ENCODE measurements at regions not wholly inside any gene's neighbourhood (a gene's known extent, or its start where the extent isn't known, plus 50 kb on each side); places are given as distances from the start of the nearest gene placed in this dataset.

DNA sequence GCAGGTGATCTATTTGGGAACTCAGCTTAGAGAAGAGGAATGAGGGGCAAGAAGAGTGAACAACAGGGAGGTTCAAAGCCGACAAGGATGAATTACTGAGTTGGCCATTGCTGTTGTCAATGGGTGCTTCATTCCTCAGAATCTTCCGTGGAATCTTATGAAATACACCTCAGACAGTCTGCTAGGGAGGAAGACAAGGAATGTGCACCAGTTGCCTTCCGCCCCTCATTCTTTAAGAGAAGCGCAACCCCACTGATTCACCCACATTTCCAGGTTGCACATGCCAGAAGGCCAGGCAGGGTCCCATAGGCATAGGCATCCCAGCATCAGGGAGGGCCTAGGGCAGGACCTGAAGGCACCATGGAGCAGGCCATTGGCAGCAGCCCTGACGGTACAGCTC, 127.5 kb upstream of the TNFAIP3 start:
- H3K4me3 Mint-ChIP-seq, result no peak overlapping the region
- H3K27ac Mint-ChIP-seq, result no peak overlapping the region
- DNase-seq (ENCODE audit: low spot score), result no peak
- no peaks in the 10 kb centered on the region for H3K36me3 Mint-ChIP-seq (ENCODE audit: low read depth)
- intact Hi-C loops (cut with micrococcal nuclease), result no loop called here
- H3K9me3 Mint-ChIP-seq, result no peaks in the 10 kb centered on the region
- H3K27me3 Mint-ChIP-seq (ENCODE audit: insufficient read depth), result peaks cover 6% of the 10 kb centered on the region
- peaks cover 44% of the 10 kb centered on the region for H3K4me1 Mint-ChIP-seq (ENCODE audit: low read depth)

DNA sequence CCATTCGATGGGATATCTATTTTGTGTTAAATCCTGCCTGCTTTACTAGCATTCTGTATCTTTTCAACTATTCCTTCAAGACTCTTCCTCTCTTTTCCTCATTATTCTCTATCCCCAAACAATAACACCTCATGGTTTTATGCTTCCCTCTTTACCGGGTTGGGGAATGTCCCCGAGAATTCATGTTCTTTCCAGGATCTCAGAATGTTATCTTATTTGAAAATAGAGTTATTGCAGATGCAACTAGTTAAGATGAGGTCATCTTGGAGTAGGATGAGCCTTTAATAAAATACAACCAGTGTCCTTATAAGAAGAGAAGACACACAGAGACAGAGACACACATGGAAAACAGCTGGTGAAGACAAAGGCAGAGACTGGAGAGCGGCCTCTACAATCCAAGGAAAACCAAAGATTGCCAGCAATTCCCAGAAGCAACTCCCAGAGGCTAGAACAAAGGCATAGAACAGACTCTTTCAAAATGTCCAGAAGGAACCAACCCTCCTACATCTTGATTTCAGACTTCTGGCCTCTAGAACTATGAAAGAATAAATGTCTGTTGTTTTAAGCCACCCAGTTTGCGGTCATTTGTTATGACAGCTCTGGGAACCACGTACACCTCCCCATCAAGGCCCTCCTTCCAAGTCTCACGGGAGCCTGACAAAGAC, 126.8 kb upstream of the TNFAIP3 start:
- Mint-ChIP-seq H3K9me3 (no peaks in the 10 kb centered on the region), H3K36me3 (ENCODE audit: low read depth) (no peaks in the 10 kb centered on the region), H3K4me1 (ENCODE audit: low read depth) (peaks cover 44% of the 10 kb centered on the region), H3K27me3 (ENCODE audit: insufficient read depth) (peaks cover 6% of the 10 kb centered on the region), H3K4me3 (no peak overlapping the region), H3K27ac (no peak overlapping the region)
- no peak for DNase-seq (ENCODE audit: low spot score)
- intact Hi-C loops (cut with micrococcal nuclease), result no loop called here

- H3K4me3 Mint-ChIP-seq, result no peak overlapping the region
- H3K27me3 Mint-ChIP-seq (ENCODE audit: insufficient read depth), result peaks cover 8% of the 10 kb centered on the region
- intact Hi-C loops (cut with micrococcal nuclease), result no loop called here
- no peak for DNase-seq (ENCODE audit: low spot score)
- no peaks in the 10 kb centered on the region for H3K36me3 Mint-ChIP-seq (ENCODE audit: low read depth)
- peaks cover 44% of the 10 kb centered on the region for H3K4me1 Mint-ChIP-seq (ENCODE audit: low read depth)
- H3K9me3 Mint-ChIP-seq, result no peaks in the 10 kb centered on the region
- no peak overlapping the region for H3K27ac Mint-ChIP-seq
Observed at GRCh38 chr6:137740967-137741761, 125.9 kb upstream of the TNFAIP3 start.

- Mint-ChIP-seq H3K9me3 (no peaks in the 10 kb centered on the region), H3K27ac (no peak overlapping the region), H3K4me1 (ENCODE audit: low read depth) (peaks cover 30% of the 10 kb centered on the region), H3K27me3 (ENCODE audit: insufficient read depth) (peaks cover 11% of the 10 kb centered on the region), H3K4me3 (no peak overlapping the region), H3K36me3 (ENCODE audit: low read depth) (no peaks in the 10 kb centered on the region)
- intact Hi-C loops (cut with micrococcal nuclease), result no loop called here
- no peak for DNase-seq (ENCODE audit: low spot score)
Observed at GRCh38 chr6:137743493-137743892, 123.6 kb upstream of the TNFAIP3 start.

DNA sequence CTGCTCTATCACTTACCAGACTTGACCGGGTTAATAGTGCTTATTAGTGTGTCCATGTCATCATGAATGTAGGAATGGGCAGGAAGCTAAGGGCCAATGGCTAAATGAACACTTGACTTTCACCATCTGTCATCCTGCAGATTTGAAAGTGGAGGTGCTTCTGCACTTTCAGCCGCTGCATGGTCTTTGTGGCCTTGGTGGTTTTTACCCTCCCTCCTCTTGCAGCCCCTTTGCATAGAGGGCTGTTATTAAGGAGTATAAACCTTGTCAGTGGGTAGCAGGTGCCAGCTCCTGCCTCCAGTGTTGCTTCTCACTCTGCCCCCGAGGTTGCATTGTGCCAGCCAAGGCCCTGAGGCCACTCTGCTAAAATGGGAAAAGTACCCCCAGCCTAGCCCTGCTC, 122.2 kb upstream of the TNFAIP3 start:
- Mint-ChIP-seq H3K9me3 (no peaks in the 10 kb centered on the region), H3K4me3 (no peak overlapping the region)

DNA sequence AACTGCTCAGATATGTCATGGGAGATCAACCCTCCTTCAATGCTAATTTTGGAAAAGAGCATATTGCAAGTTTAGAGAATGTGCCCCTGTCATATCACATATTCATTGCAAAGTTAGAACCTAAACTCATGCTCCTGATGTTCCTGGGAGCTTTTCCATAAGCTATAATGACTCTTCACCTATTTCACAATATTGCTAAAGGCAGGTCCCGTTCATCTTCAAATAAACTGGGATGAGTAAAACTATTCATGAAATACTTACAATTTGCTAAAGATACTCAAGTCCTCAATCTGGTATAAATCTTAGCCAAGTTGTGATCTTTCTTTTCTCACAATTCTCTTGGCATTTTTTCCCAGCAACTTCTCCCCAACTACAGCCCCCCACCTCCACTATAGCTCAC, 121.7 kb upstream of the TNFAIP3 start:
- Mint-ChIP-seq H3K4me3 (no peak overlapping the region), H3K4me1 (ENCODE audit: low read depth) (peaks cover 32% of the 10 kb centered on the region), H3K9me3 (no peaks in the 10 kb centered on the region), H3K27me3 (ENCODE audit: insufficient read depth) (peaks cover 13% of the 10 kb centered on the region), H3K36me3 (ENCODE audit: low read depth) (no peaks in the 10 kb centered on the region), H3K27ac (no peak overlapping the region)
- no peak for DNase-seq (ENCODE audit: low spot score)
- intact Hi-C loops (cut with micrococcal nuclease), result no loop called here

More for the DNA sequence above, 122.2 kb upstream of the TNFAIP3 start:
- intact Hi-C loops (cut with micrococcal nuclease), result no loop called here
- Mint-ChIP-seq H3K36me3 (ENCODE audit: low read depth) (no peaks in the 10 kb centered on the region), H3K4me1 (ENCODE audit: low read depth) (peaks cover 29% of the 10 kb centered on the region), H3K27ac (no peak overlapping the region), H3K27me3 (ENCODE audit: insufficient read depth) (peaks cover 13% of the 10 kb centered on the region)
- no peak for DNase-seq (ENCODE audit: low spot score)

DNA sequence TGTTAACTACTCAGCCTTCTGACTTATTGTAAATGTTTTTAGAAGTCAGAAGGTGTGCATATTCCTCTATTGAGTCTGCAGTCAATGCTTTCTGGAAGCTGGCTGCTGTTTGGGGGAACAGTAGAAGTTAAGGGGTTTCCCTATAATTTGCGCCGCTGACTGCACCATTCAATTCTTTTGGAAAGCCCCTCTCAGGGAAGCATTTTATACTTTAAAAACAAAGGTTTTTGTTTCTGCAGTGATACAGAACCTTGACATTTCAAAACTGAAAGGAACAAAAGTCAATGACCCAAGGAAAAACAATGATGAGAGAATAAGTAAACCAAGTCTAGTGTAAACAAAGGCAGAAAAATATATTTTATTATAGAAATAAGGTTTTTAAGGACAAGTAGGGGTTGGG, 120.8 kb upstream of the TNFAIP3 start:
- DNase-seq (ENCODE audit: low spot score), result no peak
- Mint-ChIP-seq H3K9me3 (no peaks in the 10 kb centered on the region), H3K27me3 (ENCODE audit: insufficient read depth) (peaks cover 7% of the 10 kb centered on the region), H3K4me1 (ENCODE audit: low read depth) (peaks cover 27% of the 10 kb centered on the region), H3K36me3 (ENCODE audit: low read depth) (no peaks in the 10 kb centered on the region), H3K4me3 (no peak overlapping the region), H3K27ac (no peak overlapping the region)
- intact Hi-C loops (cut with micrococcal nuclease), result no loop called here

DNA sequence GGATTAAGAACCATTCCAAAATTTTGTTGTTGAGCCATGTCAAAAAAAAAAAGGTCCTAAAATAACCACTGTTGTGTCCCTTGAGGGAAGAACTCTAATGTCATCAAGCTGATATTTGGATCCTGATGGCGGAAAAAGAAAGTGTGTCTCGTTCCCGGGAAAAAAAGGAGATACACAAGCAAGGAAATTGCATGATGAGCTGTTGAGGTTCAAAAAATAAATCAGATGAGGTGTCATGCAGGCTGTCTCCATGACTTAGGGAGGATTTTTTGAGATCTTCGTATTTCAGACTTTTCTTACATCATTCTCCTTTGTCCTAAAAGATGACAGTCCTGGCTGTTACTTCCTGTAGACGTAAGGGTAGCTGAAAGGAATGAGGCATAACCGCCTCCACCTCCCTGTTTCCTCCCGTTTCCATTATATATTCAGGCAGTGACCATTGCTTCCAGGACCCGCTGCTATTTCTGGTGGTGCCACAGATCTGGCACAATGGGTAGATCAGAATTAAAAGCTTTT, 117.3 kb upstream of the TNFAIP3 start:
- H3K36me3 Mint-ChIP-seq (ENCODE audit: low read depth), result no peaks in the 10 kb centered on the region
- H3K4me3 Mint-ChIP-seq, result no peak overlapping the region
- intact Hi-C loops (cut with micrococcal nuclease), result no loop called here
- peaks cover 33% of the 10 kb centered on the region for H3K4me1 Mint-ChIP-seq (ENCODE audit: low read depth)
- no peak overlapping the region for H3K27ac Mint-ChIP-seq
- peaks cover 17% of the 10 kb centered on the region for H3K27me3 Mint-ChIP-seq (ENCODE audit: insufficient read depth)
- DNase-seq (ENCODE audit: low spot score), result no peak
- no peaks in the 10 kb centered on the region for H3K9me3 Mint-ChIP-seq

- DNase-seq (ENCODE audit: low spot score), result no peak
- Mint-ChIP-seq H3K27me3 (ENCODE audit: insufficient read depth) (peaks cover 17% of the 10 kb centered on the region), H3K36me3 (ENCODE audit: low read depth) (no peaks in the 10 kb centered on the region), H3K9me3 (no peaks in the 10 kb centered on the region), H3K27ac (no peak overlapping the region), H3K4me1 (ENCODE audit: low read depth) (peaks cover 38% of the 10 kb centered on the region), H3K4me3 (no peak overlapping the region)
- intact Hi-C loops (cut with micrococcal nuclease), result no loop called here
Observed at GRCh38 chr6:137750297-137750696, 116.8 kb upstream of the TNFAIP3 start.

DNA sequence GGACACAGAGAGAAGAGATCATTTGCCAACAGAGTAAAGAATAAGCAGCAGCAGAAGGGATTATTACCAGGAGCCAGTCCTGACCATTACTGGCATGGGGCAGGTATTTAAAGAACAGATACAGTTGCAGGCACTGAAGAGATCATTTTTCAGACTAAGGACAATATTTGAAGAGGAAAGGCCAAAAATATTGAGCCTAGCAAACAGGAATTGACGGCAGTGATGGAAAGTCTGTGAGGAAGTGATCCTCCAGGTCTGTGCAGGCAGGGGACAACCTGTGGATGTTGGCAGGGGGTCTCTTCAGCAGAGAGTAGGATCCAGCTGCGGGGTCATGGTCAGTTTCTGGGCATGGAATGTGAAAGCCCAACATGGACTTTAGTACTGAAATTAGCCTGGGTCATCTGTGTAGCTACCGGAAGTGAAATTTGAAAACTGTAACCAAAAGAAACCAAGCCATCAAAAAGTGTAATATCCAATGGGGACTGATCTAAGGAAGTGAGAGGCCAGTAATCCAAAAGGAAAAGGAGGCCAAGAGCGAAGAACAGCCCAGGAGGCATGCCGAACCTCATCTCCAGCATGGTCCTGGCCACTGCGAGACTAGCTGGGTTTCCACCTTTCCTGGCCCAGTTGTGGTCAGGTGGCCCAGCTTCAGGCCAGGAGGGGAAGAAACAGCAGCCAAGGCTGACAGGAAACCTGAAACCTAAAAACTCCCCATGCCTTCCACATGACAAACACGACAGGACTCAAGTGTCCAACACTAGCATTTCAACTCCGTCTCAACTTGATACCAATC, 115.1 kb upstream of the TNFAIP3 start:
- H3K36me3 Mint-ChIP-seq (ENCODE audit: low read depth), result peaks cover 5% of the 10 kb centered on the region
- no peak for DNase-seq (ENCODE audit: low spot score)
- intact Hi-C loops (cut with micrococcal nuclease), result no loop called here
- H3K27me3 Mint-ChIP-seq (ENCODE audit: insufficient read depth), result peaks cover 15% of the 10 kb centered on the region
- peaks cover 36% of the 10 kb centered on the region for H3K4me1 Mint-ChIP-seq (ENCODE audit: low read depth)
- no peak overlapping the region for H3K4me3 Mint-ChIP-seq
- no peak overlapping the region for H3K27ac Mint-ChIP-seq
- H3K9me3 Mint-ChIP-seq, result no peaks in the 10 kb centered on the region

DNA sequence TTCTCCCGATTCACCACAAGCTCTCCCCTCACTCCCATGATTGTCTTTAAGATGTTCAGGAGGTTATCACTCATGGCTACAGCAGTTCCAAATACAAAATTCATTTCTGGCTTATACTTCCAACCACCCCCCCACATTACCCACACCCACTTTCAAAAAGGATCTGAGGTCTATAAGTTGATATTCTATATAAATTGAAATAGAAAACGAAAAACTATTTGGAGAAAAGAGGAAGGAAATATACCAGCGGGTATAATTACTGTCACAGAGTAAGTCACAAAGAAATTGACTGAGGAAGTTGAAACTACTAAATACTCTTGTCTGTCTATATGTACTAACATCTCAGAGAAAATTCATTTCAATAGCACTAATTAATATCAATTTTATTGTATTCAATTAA, 112.7 kb upstream of the TNFAIP3 start:
- no peak overlapping the region for H3K4me3 Mint-ChIP-seq
- intact Hi-C loops (cut with micrococcal nuclease), result no loop called here
- no peak overlapping the region for H3K27ac Mint-ChIP-seq
- peaks cover 51% of the 10 kb centered on the region for H3K4me1 Mint-ChIP-seq (ENCODE audit: low read depth)
- H3K36me3 Mint-ChIP-seq (ENCODE audit: low read depth), result peaks cover 7% of the 10 kb centered on the region
- H3K9me3 Mint-ChIP-seq, result no peaks in the 10 kb centered on the region
- DNase-seq (ENCODE audit: low spot score), result no peak
- peaks cover 10% of the 10 kb centered on the region for H3K27me3 Mint-ChIP-seq (ENCODE audit: insufficient read depth)

DNA sequence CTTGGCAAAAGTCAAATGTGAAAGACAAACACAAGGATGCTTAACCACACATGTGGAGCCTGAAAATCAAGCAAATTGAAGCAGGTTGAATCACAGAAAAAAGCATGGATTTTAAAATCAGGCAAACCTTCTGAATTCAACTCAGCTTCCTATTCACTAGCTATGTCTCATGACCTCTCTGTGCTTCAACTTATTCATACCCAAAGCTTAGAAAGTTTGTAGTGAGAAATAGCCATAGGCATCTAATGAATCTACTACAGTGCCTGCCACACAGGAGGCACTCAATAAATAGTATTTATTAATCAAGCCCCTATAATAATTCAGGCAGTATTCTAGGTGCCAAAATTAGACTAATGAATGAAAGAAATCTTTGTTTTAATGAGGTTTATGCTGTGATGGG, 112.2 kb upstream of the TNFAIP3 start:
- no peak overlapping the region for H3K27ac Mint-ChIP-seq
- peaks cover 51% of the 10 kb centered on the region for H3K4me1 Mint-ChIP-seq (ENCODE audit: low read depth)
- no peaks in the 10 kb centered on the region for H3K9me3 Mint-ChIP-seq
- DNase-seq (ENCODE audit: low spot score), result no peak
- no peak overlapping the region for H3K4me3 Mint-ChIP-seq
- peaks cover 10% of the 10 kb centered on the region for H3K27me3 Mint-ChIP-seq (ENCODE audit: insufficient read depth)
- intact Hi-C loops (cut with micrococcal nuclease), result no loop called here
- peaks cover 7% of the 10 kb centered on the region for H3K36me3 Mint-ChIP-seq (ENCODE audit: low read depth)

DNA sequence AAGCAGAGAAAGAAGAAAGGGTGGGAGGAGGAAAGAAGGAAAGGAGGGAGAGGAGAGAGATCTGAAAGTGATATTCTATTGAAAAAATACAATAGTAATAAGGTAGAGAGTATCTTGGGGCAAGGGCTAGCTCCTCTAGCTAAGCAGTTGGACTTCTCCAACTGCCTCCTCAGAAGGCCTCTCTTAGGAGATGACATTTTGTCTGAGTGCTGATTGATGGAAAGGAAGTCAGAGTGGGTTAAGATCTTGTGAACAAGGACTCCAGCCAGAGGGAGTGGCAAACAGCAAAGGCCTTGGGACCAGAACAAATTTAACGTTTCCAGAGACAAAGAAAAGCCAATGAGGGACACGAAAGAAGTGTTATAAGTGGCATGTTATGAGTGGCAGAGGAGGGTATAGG, 111.8 kb upstream of the TNFAIP3 start:
- Mint-ChIP-seq H3K27me3 (ENCODE audit: insufficient read depth) (peaks cover 10% of the 10 kb centered on the region), H3K4me3 (no peak overlapping the region), H3K9me3 (no peaks in the 10 kb centered on the region), H3K36me3 (ENCODE audit: low read depth) (peaks cover 7% of the 10 kb centered on the region), H3K4me1 (ENCODE audit: low read depth) (peaks cover 48% of the 10 kb centered on the region), H3K27ac (no peak overlapping the region)
- DNase-seq (ENCODE audit: low spot score), result no peak
- intact Hi-C loops (cut with micrococcal nuclease), result no loop called here
